HCT116 (cell line): ENCODE measurements at regions not wholly inside any gene's neighbourhood (a gene's known extent, or its start where the extent isn't known, plus 50 kb on each side); places are given as distances from the start of the nearest gene placed in this dataset.

Experiments used
- EZH2 ChIP-seq: fragments of 200-600 bp; sonication (generic); IDR thresholded peaks from 2 replicates; pipeline ENCODE4 v1.6.1; 2017; ENCODE audit warnings: antibody characterized with exemption, mixed run types
- POLR2A ChIP-seq: IDR thresholded peaks from 2 replicates; pipeline ENCODE4 v1.7.0; 2011; ENCODE audit warnings: borderline replicate concordance; ENCODE audit not compliant: insufficient read depth, insufficient read length; ENCODE audit errors: extremely low read depth
- RAD21 ChIP-seq: IDR thresholded peaks from 2 replicates; pipeline ENCODE4 v1.6.1; 2012; ENCODE audit warnings: low read depth, mild to moderate bottlenecking
- SP1 ChIP-seq: IDR thresholded peaks from 2 replicates; pipeline ENCODE4 v1.6.1; 2012; ENCODE audit warnings: low read depth
- TCF7L2 ChIP-seq: IDR thresholded peaks from 2 replicates; pipeline ENCODE4 v1.7.0; 2011; ENCODE audit warnings: borderline replicate concordance, inconsistent platforms; ENCODE audit not compliant: insufficient read depth, insufficient read length; ENCODE audit errors: extremely low read depth
- YY1 ChIP-seq: IDR thresholded peaks from 2 replicates; pipeline ENCODE4 v1.6.1; 2011; ENCODE audit warnings: low read length, low read depth, moderate library complexity, mild to moderate bottlenecking; ENCODE audit not compliant: insufficient replicate concordance; ENCODE audit errors: extremely low read depth
- TF ChIP-seq, protein P1 (sequence below), 3 experiments: fragments of 200-600 bp in 1 of 3; sonication (generic) in 1 of 3; IDR thresholded peaks in 2 of 3; conservative IDR thresholded peaks in 1 of 3; 2 replicates each; pipeline ENCODE4 v1.5.1; 2012 to 2017; ENCODE audit warnings: low read depth in 2 of 3, low read length in 2 of 3, antibody characterized with exemption in 1 of 3, borderline replicate concordance in 1 of 3, control low read depth in 1 of 3, mild to moderate bottlenecking in 1 of 3, mixed read lengths in 1 of 3, mixed run types in 1 of 3, moderate library complexity in 1 of 3; ENCODE audit not compliant: insufficient read depth in 1 of 3
- TF ChIP-seq, protein P2 (sequence below): IDR thresholded peaks from 2 replicates; pipeline ENCODE4 v1.6.1; 2012

DNA sequence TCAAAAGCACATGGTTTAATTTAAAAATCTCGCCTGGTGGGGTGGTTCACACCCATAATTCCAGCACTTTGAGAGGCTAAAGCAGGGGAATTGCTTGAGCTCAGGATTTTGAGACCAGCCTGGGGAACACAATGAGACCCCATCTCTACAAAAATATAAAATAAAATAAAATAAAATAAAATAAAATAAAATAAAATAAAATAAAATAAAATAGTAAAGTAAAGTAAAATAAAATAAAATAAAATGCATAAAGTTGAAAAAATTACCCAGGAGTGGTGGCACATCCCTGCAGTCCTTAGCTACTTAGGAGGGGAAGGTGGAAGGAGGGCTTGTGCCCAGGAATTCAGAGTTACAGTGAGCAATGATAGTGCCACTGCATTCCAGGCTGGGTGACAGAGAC, 88.7 kb upstream of the MS4A8 start:
- no peak for TF ChIP-seq EZH2
- TF ChIP-seq, protein P1, sequence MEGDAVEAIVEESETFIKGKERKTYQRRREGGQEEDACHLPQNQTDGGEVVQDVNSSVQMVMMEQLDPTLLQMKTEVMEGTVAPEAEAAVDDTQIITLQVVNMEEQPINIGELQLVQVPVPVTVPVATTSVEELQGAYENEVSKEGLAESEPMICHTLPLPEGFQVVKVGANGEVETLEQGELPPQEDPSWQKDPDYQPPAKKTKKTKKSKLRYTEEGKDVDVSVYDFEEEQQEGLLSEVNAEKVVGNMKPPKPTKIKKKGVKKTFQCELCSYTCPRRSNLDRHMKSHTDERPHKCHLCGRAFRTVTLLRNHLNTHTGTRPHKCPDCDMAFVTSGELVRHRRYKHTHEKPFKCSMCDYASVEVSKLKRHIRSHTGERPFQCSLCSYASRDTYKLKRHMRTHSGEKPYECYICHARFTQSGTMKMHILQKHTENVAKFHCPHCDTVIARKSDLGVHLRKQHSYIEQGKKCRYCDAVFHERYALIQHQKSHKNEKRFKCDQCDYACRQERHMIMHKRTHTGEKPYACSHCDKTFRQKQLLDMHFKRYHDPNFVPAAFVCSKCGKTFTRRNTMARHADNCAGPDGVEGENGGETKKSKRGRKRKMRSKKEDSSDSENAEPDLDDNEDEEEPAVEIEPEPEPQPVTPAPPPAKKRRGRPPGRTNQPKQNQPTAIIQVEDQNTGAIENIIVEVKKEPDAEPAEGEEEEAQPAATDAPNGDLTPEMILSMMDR (IDR thresholded peaks at IDR 0.05 in 2 of 3, conservative IDR thresholded peaks at IDR 0.05 in 1 of 3; ENCODE audit: borderline replicate concordance in 1 of 3, insufficient read depth in 1 of 3, low read depth in 2 of 3, low read length in 2 of 3), result no peak
- no peak for TF ChIP-seq SP1
- no peak for TF ChIP-seq TCF7L2
- no peak for TF ChIP-seq RAD21
- no peak for TF ChIP-seq POLR2A
- TF ChIP-seq, protein P2, sequence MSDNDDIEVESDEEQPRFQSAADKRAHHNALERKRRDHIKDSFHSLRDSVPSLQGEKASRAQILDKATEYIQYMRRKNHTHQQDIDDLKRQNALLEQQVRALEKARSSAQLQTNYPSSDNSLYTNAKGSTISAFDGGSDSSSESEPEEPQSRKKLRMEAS, result no peak
- no peak for TF ChIP-seq YY1
